Activated naive CD4-positive, alpha-beta T cell treated with anti-CD3 and anti-CD28 coated beads, Interleukin-2, amount 10 ng/mL, durations not matched to agents 7 days and 5 days (primary cell): ENCODE measurements at regions not wholly inside any gene's neighbourhood (a gene's known extent, or its start where the extent isn't known, plus 50 kb on each side); places are given as distances from the start of the nearest gene placed in this dataset.

ENCODE experiments used
- CTCF ChIA-PET: fragments of 350-600 bp; sonication (Branson Sonifier 250); formaldehyde crosslinking; loops from one replicate; lab custom pipeline; 2021; ENCODE audit warnings: antibody characterized with exemption; lab: Charles Lee
- DNase-seq: peaks from one replicate; pipeline ENCODE4 v3.0.0-alpha.2; 2020
- H3K27ac Mint-ChIP-seq: one replicate; pipeline ENCODE4 v1.8.0; 2021; ENCODE audit warnings: mild to moderate bottlenecking, moderate library complexity, mixed read lengths
- H3K27me3 Mint-ChIP-seq: one replicate; pipeline ENCODE4 v1.8.0; 2021; ENCODE audit warnings: mild to moderate bottlenecking, mixed read lengths
- H3K36me3 Mint-ChIP-seq: one replicate; pipeline ENCODE4 v1.8.0; 2021; ENCODE audit warnings: mixed read lengths
- H3K4me1 Mint-ChIP-seq: one replicate; pipeline ENCODE4 v1.8.0; 2021; ENCODE audit warnings: mixed read lengths
- H3K4me3 Mint-ChIP-seq: one replicate; pipeline ENCODE4 v1.8.0; 2021; ENCODE audit warnings: mild to moderate bottlenecking, moderate library complexity, mixed read lengths
- H3K9me3 Mint-ChIP-seq: one replicate; pipeline ENCODE4 v1.8.0; 2021; ENCODE audit warnings: mixed read lengths

DNA sequence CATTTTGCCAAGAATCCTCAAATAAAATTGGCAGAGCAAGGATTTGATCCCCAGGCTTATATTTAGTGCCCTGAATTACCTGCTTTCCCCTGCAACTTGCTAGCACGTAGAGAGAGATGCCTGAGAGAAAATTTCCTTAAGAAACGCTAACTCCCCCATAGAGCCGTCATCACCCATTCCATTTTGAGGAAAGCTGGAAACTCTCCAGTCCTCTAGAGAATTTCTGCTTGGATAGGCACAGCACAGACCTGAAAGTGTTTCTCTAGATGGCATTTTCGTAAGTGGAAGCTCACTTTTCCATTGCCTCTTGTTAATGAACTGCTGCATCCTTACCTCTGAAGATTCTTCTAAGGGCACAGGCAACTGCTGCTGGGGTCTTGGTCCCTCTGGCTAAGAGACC lies 277.8 kb upstream of the SIX2 start:
- H3K36me3 Mint-ChIP-seq = no peaks in the 10 kb centered on the region
- no peaks in the 10 kb centered on the region for H3K9me3 Mint-ChIP-seq
- H3K4me3 Mint-ChIP-seq = no peak overlapping the region
- no peak for DNase-seq
- H3K27ac Mint-ChIP-seq = no peak overlapping the region
- CTCF ChIA-PET = no interaction called here
- H3K4me1 Mint-ChIP-seq = no peaks in the 10 kb centered on the region
- peaks cover 15% of the 10 kb centered on the region for H3K27me3 Mint-ChIP-seq

DNA sequence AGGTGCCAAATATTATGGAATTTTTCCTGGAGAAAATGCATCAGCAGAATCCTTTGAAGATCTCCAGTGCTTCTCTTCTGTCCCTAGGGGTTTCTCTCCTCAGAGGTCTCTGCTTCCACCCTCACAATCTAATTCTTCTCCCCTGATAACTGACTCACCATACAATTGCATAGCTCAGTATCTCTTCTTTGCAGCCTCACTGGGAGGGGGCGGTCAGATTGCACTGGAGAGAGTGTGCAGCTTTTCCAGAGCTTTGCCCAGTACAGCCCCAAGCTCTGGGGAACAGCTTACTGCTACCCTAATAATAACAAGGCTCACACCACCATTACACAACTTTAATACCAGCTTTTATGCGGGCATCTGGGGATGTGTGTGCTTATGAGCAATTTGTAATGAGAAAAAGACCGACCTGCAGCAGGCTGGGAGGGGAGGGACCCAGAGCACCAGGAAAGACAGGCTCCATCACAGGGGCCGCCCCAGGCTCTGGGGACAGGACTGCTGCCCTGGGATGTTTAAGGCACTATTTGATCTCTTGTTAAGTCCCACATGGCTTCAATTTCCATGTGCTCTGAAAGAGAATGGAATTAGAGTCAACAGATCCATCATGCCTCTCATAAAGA lies 276.6 kb upstream of the SIX2 start:
- CTCF ChIA-PET = no interaction called here
- Mint-ChIP-seq H3K27ac (no peak overlapping the region), H3K4me3 (no peak overlapping the region), H3K9me3 (no peaks in the 10 kb centered on the region), H3K4me1 (no peaks in the 10 kb centered on the region), H3K27me3 (peaks cover 12% of the 10 kb centered on the region), H3K36me3 (no peaks in the 10 kb centered on the region)
- no peak for DNase-seq

- Mint-ChIP-seq H3K4me1 (no peaks in the 10 kb centered on the region), H3K36me3 (no peaks in the 10 kb centered on the region), H3K27ac (no peak overlapping the region), H3K27me3 (peaks cover 11% of the 10 kb centered on the region), H3K4me3 (no peak overlapping the region), H3K9me3 (no peaks in the 10 kb centered on the region)
- CTCF ChIA-PET = no interaction called here
- no peak for DNase-seq
Measured at GRCh38 chr2:45285311-45285710, 276.1 kb upstream of the SIX2 start.

GRCh38 chr2:45284621-45284995 lies 275.4 kb upstream of the SIX2 start:
- Mint-ChIP-seq H3K27me3 (peaks cover 11% of the 10 kb centered on the region), H3K27ac (no peak overlapping the region), H3K4me3 (no peak overlapping the region), H3K4me1 (no peaks in the 10 kb centered on the region), H3K36me3 (no peaks in the 10 kb centered on the region), H3K9me3 (no peaks in the 10 kb centered on the region)
- no peak for DNase-seq
- CTCF ChIA-PET = no interaction called here

GRCh38 chr2:45283764-45284620 lies 274.7 kb upstream of the SIX2 start:
- Mint-ChIP-seq H3K36me3 (no peaks in the 10 kb centered on the region), H3K27me3 (peaks cover 6% of the 10 kb centered on the region), H3K27ac (no peak overlapping the region), H3K9me3 (no peaks in the 10 kb centered on the region), H3K4me3 (no peak overlapping the region), H3K4me1 (no peaks in the 10 kb centered on the region)
- CTCF ChIA-PET = no interaction called here
- no peak for DNase-seq

DNA sequence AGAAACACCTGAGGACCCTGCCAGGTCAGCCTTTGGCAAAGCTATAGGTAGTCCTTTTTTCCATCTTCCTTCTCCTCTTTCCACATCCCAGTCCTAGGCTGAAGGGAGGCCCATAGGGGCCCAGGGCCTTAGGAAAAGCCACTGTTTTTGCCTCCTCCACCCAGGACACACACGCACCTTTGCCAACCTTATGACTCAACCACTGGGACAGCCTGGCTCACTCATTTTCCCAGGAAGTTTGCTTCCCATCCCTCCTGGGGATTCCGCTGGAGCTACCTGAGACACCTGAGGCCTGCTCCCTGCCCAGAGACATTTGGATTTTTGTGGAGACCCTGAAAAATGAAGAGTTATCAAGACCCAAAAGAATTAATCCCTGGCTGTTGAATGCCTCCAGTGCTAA lies 273.4 kb upstream of the SIX2 start:
- no peak overlapping the region for H3K4me3 Mint-ChIP-seq
- DNase-seq = no peak
- H3K36me3 Mint-ChIP-seq = no peaks in the 10 kb centered on the region

DNA sequence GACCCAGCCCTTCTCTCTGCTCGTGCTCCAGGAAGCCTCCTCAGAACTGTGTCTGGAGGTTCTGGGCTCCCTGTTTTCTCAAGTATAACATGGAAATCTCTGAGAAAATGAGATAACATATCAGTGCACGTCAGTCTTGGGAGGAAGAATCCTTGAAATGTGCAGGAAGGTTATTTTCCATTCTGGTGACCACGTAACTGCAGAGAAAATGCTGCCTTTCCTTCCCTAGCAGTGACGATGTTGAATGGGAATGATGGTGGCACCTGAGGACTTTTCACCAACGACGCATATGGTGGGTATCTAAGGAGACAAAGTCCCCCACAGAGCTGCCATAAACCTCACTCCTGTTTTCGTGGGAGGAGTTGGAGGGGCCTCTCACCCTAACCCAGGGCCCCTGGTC lies 272.1 kb upstream of the SIX2 start:
- CTCF ChIA-PET = no interaction called here
- Mint-ChIP-seq H3K27ac (no peak overlapping the region), H3K36me3 (no peaks in the 10 kb centered on the region), H3K9me3 (no peaks in the 10 kb centered on the region), H3K27me3 (peaks cover 9% of the 10 kb centered on the region), H3K4me1 (no peaks in the 10 kb centered on the region), H3K4me3 (no peak overlapping the region)
- no peak for DNase-seq

More for the DNA sequence above, 273.4 kb upstream of the SIX2 start:
- H3K27me3 Mint-ChIP-seq = peaks cover 4% of the 10 kb centered on the region
- H3K9me3 Mint-ChIP-seq = no peaks in the 10 kb centered on the region
- H3K4me1 Mint-ChIP-seq = no peaks in the 10 kb centered on the region
- CTCF ChIA-PET = no interaction called here
- no peak overlapping the region for H3K27ac Mint-ChIP-seq

DNA sequence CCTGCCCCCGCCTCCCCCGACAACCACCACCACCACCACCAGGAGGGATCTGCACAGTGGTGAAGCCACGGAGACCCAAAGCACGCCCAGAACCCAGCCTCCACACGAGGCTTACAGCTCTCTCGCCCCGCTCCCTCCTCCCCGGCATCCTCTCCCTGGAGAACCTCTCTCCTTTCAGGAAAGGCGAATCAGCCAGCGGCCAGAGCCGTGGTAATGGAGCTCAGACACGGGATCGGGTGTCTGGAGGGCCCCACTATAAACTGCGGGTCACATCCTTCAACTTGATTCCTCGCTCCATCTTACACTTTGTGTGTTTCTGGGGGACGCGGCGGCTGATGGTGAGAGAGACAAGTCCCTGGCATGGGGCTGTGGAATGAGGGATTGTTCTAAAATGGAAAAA lies 271.5 kb upstream of the SIX2 start:
- Mint-ChIP-seq H3K4me3 (no peak overlapping the region), H3K9me3 (no peaks in the 10 kb centered on the region), H3K36me3 (no peaks in the 10 kb centered on the region), H3K27me3 (peaks cover 9% of the 10 kb centered on the region), H3K27ac (no peak overlapping the region), H3K4me1 (no peaks in the 10 kb centered on the region)
- DNase-seq = no peak
- CTCF ChIA-PET = no interaction called here

GRCh38 chr2:45279356-45279755 lies 270.1 kb upstream of the SIX2 start:
- Mint-ChIP-seq H3K36me3 (no peaks in the 10 kb centered on the region), H3K4me1 (no peaks in the 10 kb centered on the region), H3K27me3 (peaks cover 9% of the 10 kb centered on the region), H3K27ac (no peak overlapping the region), H3K9me3 (no peaks in the 10 kb centered on the region), H3K4me3 (no peak overlapping the region)
- CTCF ChIA-PET = no interaction called here
- no peak for DNase-seq

DNA sequence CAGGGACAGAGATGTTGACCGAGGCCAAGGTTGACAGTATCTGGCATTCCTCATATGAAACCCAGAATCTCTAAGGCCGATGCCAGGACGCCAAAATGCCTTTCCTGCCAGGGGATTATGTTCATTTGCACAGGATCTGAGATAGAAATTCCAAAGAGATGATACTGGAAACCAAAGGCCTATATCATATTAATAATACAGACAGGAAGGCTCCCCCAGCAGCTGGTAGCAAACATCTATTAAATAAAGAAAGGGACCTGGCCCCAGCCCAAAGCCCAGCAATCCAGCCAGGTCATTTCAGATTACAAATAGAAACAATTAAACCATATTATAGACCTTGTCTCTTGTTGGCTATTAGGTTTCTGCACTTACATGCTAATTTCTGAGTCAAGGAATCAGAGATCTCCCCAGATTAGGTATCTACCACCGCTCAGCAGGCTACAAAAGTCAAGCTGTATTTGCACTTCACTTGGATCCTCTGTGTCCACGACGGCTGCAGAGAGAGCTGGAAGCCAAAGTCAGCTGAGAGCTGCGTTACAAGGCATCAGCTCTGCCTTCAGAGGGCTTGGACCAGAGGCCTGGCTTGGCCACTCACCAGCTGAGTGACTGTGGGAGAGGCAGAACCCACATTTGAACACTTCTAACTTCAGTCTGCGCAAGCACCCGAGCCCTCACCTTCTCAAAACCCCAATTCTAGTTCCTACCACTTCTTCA lies 269.3 kb upstream of the SIX2 start:
- Mint-ChIP-seq H3K4me1 (no peaks in the 10 kb centered on the region), H3K9me3 (no peaks in the 10 kb centered on the region), H3K27ac (no peak overlapping the region), H3K27me3 (peaks cover 9% of the 10 kb centered on the region), H3K36me3 (no peaks in the 10 kb centered on the region), H3K4me3 (no peak overlapping the region)
- CTCF ChIA-PET = interaction anchor here (0.7 kb wide), 1 partner anchor 68 kb away, joined by 3 read pairs; no protein-coding TSS in a partner anchor
- DNase-seq = no peak

DNA sequence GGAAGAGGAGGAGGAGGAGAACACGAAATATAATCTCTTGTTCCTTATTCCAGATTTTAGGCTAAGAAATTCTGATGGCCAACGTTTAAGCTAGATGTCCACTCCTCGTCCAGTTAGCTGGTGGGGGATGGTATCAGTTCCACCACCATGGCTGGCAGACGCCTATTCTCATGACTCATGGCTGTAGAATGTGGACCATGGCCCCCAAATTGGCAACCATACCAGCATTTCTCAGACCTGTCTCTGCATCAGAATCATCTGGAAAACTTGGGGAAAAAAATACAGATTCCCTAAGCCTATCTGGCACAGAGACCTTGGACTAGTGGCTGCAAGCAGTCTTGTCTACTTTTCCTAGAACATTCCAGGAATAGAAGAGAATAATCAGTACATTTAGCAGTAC lies 267.7 kb upstream of the SIX2 start:
- H3K9me3 Mint-ChIP-seq = no peaks in the 10 kb centered on the region
- no peaks in the 10 kb centered on the region for H3K36me3 Mint-ChIP-seq
- H3K27ac Mint-ChIP-seq = no peak overlapping the region
- CTCF ChIA-PET = no interaction called here
- DNase-seq = no peak
- peaks cover 12% of the 10 kb centered on the region for H3K27me3 Mint-ChIP-seq
- no peak overlapping the region for H3K4me3 Mint-ChIP-seq
- peaks cover 2% of the 10 kb centered on the region for H3K4me1 Mint-ChIP-seq

DNA sequence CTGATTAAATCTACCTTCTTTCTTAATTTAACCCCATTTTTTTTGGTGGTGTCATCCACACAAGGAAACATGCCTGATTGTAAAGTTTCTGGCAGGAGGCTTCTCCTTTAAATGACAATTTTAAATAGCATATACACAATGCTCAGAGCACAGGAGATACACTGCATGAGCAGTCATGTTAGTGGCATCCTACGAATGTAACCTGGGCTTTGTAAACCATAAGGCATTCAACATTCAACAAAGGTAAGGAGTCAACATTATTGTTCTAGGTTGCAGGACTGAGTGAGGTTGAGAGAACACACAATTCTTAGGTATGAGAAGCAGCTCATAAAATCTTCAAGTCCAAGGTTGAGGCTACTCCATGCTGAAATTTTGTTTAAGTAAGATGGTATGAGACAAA lies 266.6 kb upstream of the SIX2 start:
- Mint-ChIP-seq H3K4me1 (peaks cover 2% of the 10 kb centered on the region), H3K9me3 (no peaks in the 10 kb centered on the region), H3K27ac (no peak overlapping the region), H3K27me3 (peaks cover 20% of the 10 kb centered on the region), H3K4me3 (no peak overlapping the region), H3K36me3 (no peaks in the 10 kb centered on the region)
- no peak for DNase-seq
- CTCF ChIA-PET = no interaction called here

- H3K4me3 Mint-ChIP-seq = no peak overlapping the region
- peaks cover 23% of the 10 kb centered on the region for H3K27me3 Mint-ChIP-seq
- CTCF ChIA-PET = interaction anchor here (0.6 kb wide), 1 partner anchor 33 kb away, joined by 3 read pairs; no protein-coding TSS in a partner anchor
- no peak for DNase-seq
- H3K4me1 Mint-ChIP-seq = peaks cover 2% of the 10 kb centered on the region
- H3K36me3 Mint-ChIP-seq = no peaks in the 10 kb centered on the region
- H3K9me3 Mint-ChIP-seq = no peaks in the 10 kb centered on the region
- no peak overlapping the region for H3K27ac Mint-ChIP-seq
Measured at GRCh38 chr2:45275242-45275805, 266.1 kb upstream of the SIX2 start.

DNA sequence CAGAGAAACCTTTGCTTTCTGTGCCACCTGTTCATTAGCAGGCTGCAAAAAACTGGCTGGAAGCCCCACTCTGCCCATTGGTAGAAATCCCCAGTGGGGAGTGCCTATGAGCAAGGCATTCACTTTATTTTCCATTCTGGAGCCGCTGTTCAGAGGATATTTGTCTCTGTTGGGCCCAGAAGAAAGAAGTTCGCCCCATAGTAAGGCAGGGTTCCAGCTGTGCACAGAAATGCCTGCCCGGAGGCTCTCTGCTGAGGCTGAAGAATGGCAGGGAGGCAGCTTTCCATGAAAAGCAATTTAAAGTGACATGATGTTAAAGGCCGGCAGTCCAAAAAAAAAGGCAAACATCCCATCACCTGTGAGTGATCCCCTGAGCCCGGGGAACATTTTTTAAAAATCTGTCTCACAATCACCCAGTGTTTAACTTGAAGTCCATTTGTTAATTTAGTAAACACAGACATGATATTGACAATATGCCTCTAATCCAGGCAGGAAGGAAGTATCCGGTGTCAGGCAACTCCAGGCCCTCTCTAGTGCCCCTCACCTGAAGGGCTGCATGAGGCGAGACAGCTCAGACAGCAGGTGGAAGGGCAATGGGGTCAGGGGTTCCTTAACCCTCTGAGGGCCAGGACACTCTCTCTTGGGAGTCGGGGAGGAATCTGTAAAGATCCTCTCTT lies 265.1 kb upstream of the SIX2 start:
- CTCF ChIA-PET = interaction anchor here (0.6 kb wide), 1 partner anchor 33 kb away, joined by 3 read pairs; no protein-coding TSS in a partner anchor
- H3K27me3 Mint-ChIP-seq = peaks cover 28% of the 10 kb centered on the region
- H3K9me3 Mint-ChIP-seq = no peaks in the 10 kb centered on the region
- DNase-seq = no peak
- H3K4me3 Mint-ChIP-seq = no peak overlapping the region
- H3K27ac Mint-ChIP-seq = no peak overlapping the region
- H3K36me3 Mint-ChIP-seq = no peaks in the 10 kb centered on the region
- H3K4me1 Mint-ChIP-seq = peaks cover 4% of the 10 kb centered on the region
